ENCODE measurements at regions not wholly inside any gene's neighbourhood (a gene's known extent, or its start where the extent isn't known, plus 50 kb on each side); places are given as distances from the start of the nearest gene placed in this dataset.

DNA sequence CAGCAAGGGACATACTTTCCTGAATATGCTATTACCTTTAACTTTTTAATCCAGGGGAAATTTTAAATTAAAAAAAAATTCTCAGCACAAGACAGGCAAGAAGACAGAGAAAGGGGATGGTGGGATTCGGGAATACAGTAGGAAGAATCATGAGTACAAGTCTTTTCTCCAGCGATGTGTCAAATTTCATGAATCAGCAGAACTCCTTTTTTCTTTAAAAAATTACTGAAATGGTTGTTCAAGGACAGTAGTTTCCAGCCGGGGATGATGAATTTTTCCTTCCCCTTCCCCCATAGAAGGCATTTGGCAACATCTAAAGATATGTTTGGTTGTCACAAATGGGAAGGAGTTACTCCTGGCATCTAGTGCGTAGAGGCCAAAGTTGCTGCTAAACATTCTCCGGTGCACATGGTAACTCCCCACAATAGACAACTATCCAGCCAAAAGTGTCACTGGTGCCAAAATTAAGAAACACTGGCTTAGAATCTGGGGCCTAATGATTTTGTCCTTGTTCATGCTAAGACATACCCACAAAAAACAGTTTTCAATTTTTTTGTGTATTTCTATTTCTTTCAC is 450.2 kb downstream of the CBLN4 start:
- H3K36me3 ChIP-seq (ENCODE audit: insufficient read depth) = peaks cover 6% of the 10 kb centered on the region
- H3K4me3 ChIP-seq = no peak overlapping the region
- Mint-ChIP-seq H3K27me3 (ENCODE audit: insufficient read depth, low read depth, poor library complexity) (no peaks in the 10 kb centered on the region), H3K4me1 (no peaks in the 10 kb centered on the region), H3K4me3 (no peak overlapping the region), H3K36me3 (ENCODE audit: low read depth) (peaks cover 32% of the 10 kb centered on the region), H3K27ac (no peak overlapping the region), H3K9me3 (peaks cover 86% of the 10 kb centered on the region)
- DNase-seq (ENCODE audit: low spot score) (no peak), ATAC-seq (no peak)
- H4K20me1 ChIP-seq (replicated peaks; ENCODE audit: insufficient read depth) = no peaks in the 10 kb centered on the region
- no peaks in the 10 kb centered on the region for H3K9me2 ChIP-seq (ENCODE audit: insufficient read depth)
- H3K27ac ChIP-seq (ENCODE audit: low read depth) = no peak overlapping the region
- H3K79me2 ChIP-seq (replicated peaks; ENCODE audit: insufficient read depth) = no peaks in the 10 kb centered on the region
- TF ChIP-seq JUNB (IDR thresholded peaks at IDR 0.05; ENCODE audit: unreplicated experiment) = no peak
- no peak for TF ChIP-seq NANOG (IDR thresholded peaks at IDR 0.05; ENCODE audit: borderline replicate concordance)
- TF ChIP-seq, protein P1, sequence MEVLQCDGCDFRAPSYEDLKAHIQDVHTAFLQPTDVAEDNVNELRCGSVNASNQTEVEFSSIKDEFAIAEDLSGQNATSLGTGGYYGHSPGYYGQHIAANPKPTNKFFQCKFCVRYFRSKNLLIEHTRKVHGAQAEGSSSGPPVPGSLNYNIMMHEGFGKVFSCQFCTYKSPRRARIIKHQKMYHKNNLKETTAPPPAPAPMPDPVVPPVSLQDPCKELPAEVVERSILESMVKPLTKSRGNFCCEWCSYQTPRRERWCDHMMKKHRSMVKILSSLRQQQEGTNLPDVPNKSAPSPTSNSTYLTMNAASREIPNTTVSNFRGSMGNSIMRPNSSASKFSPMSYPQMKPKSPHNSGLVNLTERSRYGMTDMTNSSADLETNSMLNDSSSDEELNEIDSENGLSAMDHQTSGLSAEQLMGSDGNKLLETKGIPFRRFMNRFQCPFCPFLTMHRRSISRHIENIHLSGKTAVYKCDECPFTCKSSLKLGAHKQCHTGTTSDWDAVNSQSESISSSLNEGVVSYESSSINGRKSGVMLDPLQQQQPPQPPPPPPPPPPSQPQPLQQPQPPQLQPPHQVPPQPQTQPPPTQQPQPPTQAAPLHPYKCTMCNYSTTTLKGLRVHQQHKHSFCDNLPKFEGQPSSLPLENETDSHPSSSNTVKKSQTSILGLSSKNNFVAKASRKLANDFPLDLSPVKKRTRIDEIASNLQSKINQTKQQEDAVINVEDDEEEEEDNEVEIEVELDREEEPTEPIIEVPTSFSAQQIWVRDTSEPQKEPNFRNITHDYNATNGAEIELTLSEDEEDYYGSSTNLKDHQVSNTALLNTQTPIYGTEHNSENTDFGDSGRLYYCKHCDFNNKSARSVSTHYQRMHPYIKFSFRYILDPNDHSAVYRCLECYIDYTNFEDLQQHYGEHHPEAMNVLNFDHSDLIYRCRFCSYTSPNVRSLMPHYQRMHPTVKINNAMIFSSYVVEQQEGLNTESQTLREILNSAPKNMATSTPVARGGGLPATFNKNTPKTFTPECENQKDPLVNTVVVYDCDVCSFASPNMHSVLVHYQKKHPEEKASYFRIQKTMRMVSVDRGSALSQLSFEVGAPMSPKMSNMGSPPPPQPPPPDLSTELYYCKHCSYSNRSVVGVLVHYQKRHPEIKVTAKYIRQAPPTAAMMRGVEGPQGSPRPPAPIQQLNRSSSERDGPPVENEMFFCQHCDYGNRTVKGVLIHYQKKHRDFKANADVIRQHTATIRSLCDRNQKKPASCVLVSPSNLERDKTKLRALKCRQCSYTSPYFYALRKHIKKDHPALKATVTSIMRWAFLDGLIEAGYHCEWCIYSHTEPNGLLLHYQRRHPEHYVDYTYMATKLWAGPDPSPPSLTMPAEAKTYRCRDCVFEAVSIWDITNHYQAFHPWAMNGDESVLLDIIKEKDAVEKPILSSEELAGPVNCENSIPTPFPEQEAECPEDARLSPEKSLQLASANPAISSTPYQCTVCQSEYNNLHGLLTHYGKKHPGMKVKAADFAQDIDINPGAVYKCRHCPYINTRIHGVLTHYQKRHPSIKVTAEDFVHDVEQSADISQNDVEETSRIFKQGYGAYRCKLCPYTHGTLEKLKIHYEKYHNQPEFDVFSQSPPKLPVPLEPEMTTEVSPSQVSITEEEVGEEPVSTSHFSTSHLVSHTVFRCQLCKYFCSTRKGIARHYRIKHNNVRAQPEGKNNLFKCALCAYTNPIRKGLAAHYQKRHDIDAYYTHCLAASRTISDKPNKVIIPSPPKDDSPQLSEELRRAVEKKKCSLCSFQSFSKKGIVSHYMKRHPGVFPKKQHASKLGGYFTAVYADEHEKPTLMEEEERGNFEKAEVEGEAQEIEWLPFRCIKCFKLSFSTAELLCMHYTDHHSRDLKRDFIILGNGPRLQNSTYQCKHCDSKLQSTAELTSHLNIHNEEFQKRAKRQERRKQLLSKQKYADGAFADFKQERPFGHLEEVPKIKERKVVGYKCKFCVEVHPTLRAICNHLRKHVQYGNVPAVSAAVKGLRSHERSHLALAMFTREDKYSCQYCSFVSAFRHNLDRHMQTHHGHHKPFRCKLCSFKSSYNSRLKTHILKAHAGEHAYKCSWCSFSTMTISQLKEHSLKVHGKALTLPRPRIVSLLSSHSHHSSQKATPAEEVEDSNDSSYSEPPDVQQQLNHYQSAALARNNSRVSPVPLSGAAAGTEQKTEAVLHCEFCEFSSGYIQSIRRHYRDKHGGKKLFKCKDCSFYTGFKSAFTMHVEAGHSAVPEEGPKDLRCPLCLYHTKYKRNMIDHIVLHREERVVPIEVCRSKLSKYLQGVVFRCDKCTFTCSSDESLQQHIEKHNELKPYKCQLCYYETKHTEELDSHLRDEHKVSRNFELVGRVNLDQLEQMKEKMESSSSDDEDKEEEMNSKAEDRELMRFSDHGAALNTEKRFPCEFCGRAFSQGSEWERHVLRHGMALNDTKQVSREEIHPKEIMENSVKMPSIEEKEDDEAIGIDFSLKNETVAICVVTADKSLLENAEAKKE (CRISPR knock-in tag; IDR thresholded peaks at IDR 0.05) = no peak
- no peak for TF ChIP-seq EZH2phosphoT487 (IDR thresholded peaks at IDR 0.05; ENCODE audit: unreplicated experiment)
- H3F3A ChIP-seq (replicated peaks; ENCODE audit: low read depth) = no peaks in the 10 kb centered on the region
- H2AFZ ChIP-seq = no peak overlapping the region
- no peaks in the 10 kb centered on the region for H3K4me1 ChIP-seq (ENCODE audit: insufficient read depth)
- no peaks in the 10 kb centered on the region for H3K27me3 ChIP-seq (ENCODE audit: insufficient read depth)
- no peak overlapping the region for H3K4me2 ChIP-seq

DNA sequence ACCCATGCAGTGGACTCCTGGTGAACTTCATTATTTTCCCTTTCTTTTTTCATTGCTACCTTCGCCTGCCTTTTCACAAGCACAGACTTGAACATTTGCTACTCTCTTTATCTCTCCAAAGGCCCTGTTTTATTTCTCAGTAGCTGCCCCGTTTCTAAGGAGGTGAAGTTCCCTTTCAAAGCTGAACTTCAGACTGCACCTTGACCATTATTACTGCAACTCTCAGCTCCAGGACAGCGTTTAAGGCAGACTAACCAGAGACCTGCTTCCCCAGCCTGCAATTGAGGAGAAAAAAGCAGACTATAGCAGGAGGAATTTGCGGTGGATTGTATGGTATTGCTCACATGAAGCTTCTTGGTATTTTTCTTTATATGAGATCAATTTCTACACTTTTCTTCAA is 460.7 kb downstream of the CBLN4 start:
- Histone ChIP-seq H3F3A (replicated peaks; ENCODE audit: low read depth) (no peaks in the 10 kb centered on the region), H4K20me1 (replicated peaks; ENCODE audit: insufficient read depth) (no peaks in the 10 kb centered on the region), H3K9me2 (ENCODE audit: insufficient read depth) (no peaks in the 10 kb centered on the region), H3K27me3 (ENCODE audit: insufficient read depth) (no peaks in the 10 kb centered on the region), H2AFZ (no peak overlapping the region), H3K27ac (ENCODE audit: low read depth) (no peak overlapping the region), H3K79me2 (replicated peaks; ENCODE audit: insufficient read depth) (no peaks in the 10 kb centered on the region), H3K4me3 (no peak overlapping the region), H3K4me2 (no peak overlapping the region), H3K4me1 (ENCODE audit: insufficient read depth) (no peaks in the 10 kb centered on the region), H3K36me3 (ENCODE audit: insufficient read depth) (peaks cover 3% of the 10 kb centered on the region)
- no peak overlapping the region for H3K4me3 Mint-ChIP-seq
- H3K36me3 Mint-ChIP-seq (ENCODE audit: low read depth) = peaks cover 37% of the 10 kb centered on the region; the same call in 2 of the 3 replicates
- no peak overlapping the region for H3K27ac Mint-ChIP-seq
- ATAC-seq (no peak), DNase-seq (ENCODE audit: low spot score) (no peak)
- H3K4me1 Mint-ChIP-seq = no peaks in the 10 kb centered on the region
- TF ChIP-seq EZH2 (IDR thresholded peaks at IDR 0.05; ENCODE audit: low read depth, unreplicated experiment) (no peak), EZH2phosphoT487 (IDR thresholded peaks at IDR 0.05; ENCODE audit: unreplicated experiment) (no peak), ZNF331 (CRISPR knock-in tag; IDR thresholded peaks at IDR 0.05; ENCODE audit: low read depth) (no peak), POLR2AphosphoS5 (IDR thresholded peaks at IDR 0.05; ENCODE audit: low read depth) (no peak), STAT1 (IDR thresholded peaks at IDR 0.05; ENCODE audit: unreplicated experiment) (no peak), CREB1 (CRISPR knock-in tag; IDR thresholded peaks at IDR 0.05; ENCODE audit: low read depth) (no peak)
- TF ChIP-seq, protein P2, sequence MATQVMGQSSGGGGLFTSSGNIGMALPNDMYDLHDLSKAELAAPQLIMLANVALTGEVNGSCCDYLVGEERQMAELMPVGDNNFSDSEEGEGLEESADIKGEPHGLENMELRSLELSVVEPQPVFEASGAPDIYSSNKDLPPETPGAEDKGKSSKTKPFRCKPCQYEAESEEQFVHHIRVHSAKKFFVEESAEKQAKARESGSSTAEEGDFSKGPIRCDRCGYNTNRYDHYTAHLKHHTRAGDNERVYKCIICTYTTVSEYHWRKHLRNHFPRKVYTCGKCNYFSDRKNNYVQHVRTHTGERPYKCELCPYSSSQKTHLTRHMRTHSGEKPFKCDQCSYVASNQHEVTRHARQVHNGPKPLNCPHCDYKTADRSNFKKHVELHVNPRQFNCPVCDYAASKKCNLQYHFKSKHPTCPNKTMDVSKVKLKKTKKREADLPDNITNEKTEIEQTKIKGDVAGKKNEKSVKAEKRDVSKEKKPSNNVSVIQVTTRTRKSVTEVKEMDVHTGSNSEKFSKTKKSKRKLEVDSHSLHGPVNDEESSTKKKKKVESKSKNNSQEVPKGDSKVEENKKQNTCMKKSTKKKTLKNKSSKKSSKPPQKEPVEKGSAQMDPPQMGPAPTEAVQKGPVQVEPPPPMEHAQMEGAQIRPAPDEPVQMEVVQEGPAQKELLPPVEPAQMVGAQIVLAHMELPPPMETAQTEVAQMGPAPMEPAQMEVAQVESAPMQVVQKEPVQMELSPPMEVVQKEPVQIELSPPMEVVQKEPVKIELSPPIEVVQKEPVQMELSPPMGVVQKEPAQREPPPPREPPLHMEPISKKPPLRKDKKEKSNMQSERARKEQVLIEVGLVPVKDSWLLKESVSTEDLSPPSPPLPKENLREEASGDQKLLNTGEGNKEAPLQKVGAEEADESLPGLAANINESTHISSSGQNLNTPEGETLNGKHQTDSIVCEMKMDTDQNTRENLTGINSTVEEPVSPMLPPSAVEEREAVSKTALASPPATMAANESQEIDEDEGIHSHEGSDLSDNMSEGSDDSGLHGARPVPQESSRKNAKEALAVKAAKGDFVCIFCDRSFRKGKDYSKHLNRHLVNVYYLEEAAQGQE (IDR thresholded peaks at IDR 0.05; ENCODE audit: unreplicated experiment) = no peak
- H3K9me3 Mint-ChIP-seq = peaks cover 95% of the 10 kb centered on the region
- no peaks in the 10 kb centered on the region for H3K27me3 Mint-ChIP-seq (ENCODE audit: insufficient read depth, low read depth, poor library complexity)

Measured in GM23338 (cell line).